GM12874 (cell line): ENCODE measurements at regions not wholly inside any gene's neighbourhood (a gene's known extent, or its start where the extent isn't known, plus 50 kb on each side); places are given as distances from the start of the nearest gene placed in this dataset.

ENCODE experiments used
- CTCF ChIP-seq: IDR thresholded peaks from 2 replicates; pipeline ENCODE4 v1.5.1; 2011; ENCODE audit warnings: low read depth, mild to moderate bottlenecking, control low read depth, low read length, moderate library complexity; ENCODE audit not compliant: insufficient read depth

GRCh38 chrX:68985135-68985755 lies 156.4 kb downstream of the EFNB1 start:
- no peak for TF ChIP-seq CTCF

DNA sequence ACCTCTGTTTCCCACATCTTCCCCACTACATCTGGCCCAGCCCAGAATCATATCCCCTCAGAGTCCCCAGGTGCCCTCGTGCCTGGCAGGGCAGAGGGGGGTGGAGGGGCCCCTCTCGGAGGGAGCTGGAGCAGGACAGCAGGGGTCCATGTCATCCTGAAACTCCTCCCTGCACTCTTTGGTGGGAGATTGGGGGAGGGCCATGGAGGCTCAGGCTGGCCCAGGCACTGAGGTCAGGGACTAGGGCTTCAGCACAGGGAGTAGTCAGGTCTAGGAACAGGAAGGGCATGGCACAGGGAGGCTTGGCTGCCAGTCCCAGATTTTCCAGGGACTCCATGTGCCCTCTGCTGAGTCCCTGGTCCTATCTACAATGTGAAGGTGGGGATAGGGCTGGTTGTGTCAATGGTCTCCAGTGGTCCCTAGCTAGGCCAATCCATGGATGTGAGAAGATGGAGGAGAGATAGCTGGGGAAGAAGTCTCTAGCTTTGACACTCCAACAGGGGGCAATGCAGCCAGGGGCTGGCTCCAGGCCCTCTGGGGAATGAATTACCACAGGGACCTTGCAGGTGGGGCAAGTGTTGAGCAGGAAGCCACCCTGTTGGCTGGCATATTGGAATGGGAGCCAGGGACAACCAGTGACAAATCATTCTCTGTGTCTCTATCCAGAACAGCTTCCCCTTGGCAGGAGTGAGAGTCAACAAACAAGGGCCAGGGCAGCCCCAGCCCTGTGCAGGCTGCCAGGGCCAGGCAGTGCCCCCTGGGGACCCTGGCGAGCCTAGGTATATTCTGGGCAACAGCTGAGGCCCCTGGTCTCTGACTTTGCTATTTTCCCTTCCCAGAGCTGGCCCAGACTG lies 154.4 kb downstream of the EFNB1 start:
- no peak for TF ChIP-seq CTCF

DNA sequence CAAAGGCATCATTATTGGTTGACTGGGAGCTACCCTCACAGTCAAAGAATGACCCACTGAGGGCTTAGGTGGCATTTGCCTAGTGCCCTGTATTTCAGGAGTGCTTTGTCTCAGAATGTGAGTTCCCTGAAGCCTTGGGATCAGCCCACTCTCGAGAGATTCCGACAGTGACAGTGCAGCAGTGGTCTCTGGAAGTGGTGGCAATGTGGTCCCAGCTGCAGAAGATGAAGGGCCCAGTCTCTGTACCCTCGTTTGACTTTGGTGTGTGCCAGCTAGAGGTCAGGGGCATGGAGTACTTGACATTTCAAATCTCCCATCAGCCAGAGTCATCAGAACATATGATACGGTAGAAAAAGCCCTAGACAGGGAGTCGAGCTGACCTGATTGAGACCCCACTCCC lies 153.7 kb downstream of the EFNB1 start:
- no peak for TF ChIP-seq CTCF

DNA sequence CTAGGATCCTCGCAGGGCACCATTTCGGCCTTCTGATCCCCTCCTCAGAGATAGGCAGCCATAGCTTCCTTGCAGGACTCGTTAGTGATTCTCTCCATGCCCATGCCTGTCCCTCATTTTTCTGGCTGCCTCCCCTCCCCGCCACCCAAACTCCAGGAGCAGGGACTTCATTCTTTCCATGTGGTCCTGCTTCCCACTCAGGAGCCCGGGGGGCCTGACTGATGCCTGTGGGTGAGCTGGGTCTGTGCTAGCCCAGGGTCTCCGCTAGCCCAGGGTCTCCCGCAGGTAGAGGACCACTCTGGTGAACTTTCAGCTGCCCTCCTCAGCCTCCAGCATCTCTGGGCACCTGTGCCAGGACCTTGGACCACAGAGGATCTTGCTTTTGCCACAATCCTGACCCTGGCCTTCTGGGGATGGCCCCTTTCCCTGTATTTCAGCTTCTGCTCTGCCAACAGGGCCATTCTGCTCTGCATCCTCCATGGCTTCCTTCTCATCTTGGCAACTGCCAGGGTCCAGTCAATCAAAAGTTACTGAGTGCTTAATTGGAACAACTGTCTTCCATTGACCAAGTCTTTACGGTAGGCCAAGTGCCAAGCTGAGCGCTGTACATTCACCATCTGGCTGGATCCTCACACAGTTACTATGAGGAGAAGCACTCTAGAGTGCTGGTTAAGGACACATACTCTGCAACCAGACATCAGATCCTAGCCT lies 152.2 kb downstream of the EFNB1 start:
- TF ChIP-seq CTCF = no peak

GRCh38 chrX:68978655-68979054 lies 149.8 kb downstream of the EFNB1 start:
- TF ChIP-seq CTCF = no peak

GRCh38 chrX:68978255-68978654 lies 149.4 kb downstream of the EFNB1 start:
- no peak for TF ChIP-seq CTCF

DNA sequence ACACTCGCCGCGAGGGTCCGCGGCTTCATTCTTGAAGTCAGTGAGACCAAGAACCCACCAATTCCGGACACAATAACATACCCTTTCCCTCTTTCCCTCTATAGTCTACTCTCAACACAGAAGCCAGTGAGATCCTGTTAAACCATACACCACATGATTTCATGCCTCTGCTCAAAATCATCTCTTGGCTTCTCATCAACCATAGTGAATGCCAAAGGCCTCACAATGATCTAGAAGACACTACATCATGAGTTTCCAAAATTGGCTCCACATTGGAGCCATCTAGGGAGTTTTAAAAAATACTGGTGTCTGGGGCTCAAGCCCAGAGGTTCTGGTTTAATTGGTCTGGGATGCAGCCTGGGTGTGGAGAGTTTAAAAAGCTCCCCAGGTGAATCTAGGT lies 124.5 kb downstream of the EFNB1 start:
- no peak for TF ChIP-seq CTCF
